Liver (tissue), 8 donors: ENCODE measurements at regions not wholly inside any gene's neighbourhood (a gene's known extent, or its start where the extent isn't known, plus 50 kb on each side); places are given as distances from the start of the nearest gene placed in this dataset.

Source experiments
- DNase-seq: peaks from one replicate; pipeline ENCODE4 v3.0.0-alpha.2; 2017; ENCODE audit warnings: low spot score
- H3K27ac ChIP-seq, 2 donors: one replicate each; pipeline ENCODE4 v1.7.0; 2013; ENCODE audit warnings: inconsistent platforms in 2 of 2, low read length in 2 of 2, control low read depth in 1 of 2, low read depth in 1 of 2, mild to moderate bottlenecking in 1 of 2
- H3K27me3 ChIP-seq, 4 donors: one replicate each; pipeline versions ENCODE4 v1.6.1 to v1.7.0; 2013; ENCODE audit warnings: low read length in 3 of 4, inconsistent platforms in 1 of 4, mild to moderate bottlenecking in 1 of 4, moderate library complexity in 1 of 4; ENCODE audit not compliant: control insufficient read depth in 4 of 4, insufficient read depth in 4 of 4
- H3K36me3 ChIP-seq, 4 donors: one replicate each; pipeline versions ENCODE4 v1.6.1 to v1.7.0; 2013; ENCODE audit warnings: low read length in 3 of 4, mild to moderate bottlenecking in 3 of 4, low read depth in 1 of 4, moderate library complexity in 1 of 4; ENCODE audit not compliant: control insufficient read depth in 4 of 4, insufficient read depth in 3 of 4
- H3K4me1 ChIP-seq, 4 donors: one replicate each; pipeline versions ENCODE4 v1.6.1 to v1.7.0; 2013; ENCODE audit warnings: low read length in 3 of 4, mild to moderate bottlenecking in 3 of 4, moderate library complexity in 1 of 4; ENCODE audit not compliant: control insufficient read depth in 4 of 4, insufficient read depth in 4 of 4
- H3K4me3 ChIP-seq, 3 donors: one replicate each; pipeline versions ENCODE4 v1.6.1 to v1.7.0; 2013; ENCODE audit warnings: low read length in 3 of 3, control low read depth in 1 of 3, low read depth in 1 of 3, mild to moderate bottlenecking in 1 of 3
- H3K9ac ChIP-seq, 2 donors: one replicate each; pipeline ENCODE4 v1.7.0; 2013; ENCODE audit warnings: low read length in 2 of 2, mild to moderate bottlenecking in 2 of 2, moderate library complexity in 2 of 2, control low read depth in 1 of 2, low read depth in 1 of 2
- H3K9me3 ChIP-seq, 4 donors: one replicate each; pipeline versions ENCODE4 v1.6.1 to v1.7.0; 2013; ENCODE audit warnings: low read length in 3 of 4; ENCODE audit not compliant: control insufficient read depth in 4 of 4
- ATF3 ChIP-seq: IDR thresholded peaks from 2 replicates; pipeline ENCODE4 v1.6.1; 2016; ENCODE audit warnings: antibody characterized with exemption
- CTCF ChIP-seq: fragments of 150-350 bp; IDR thresholded peaks from 2 replicates; pipeline ENCODE4 v1.5.1; 2017; ENCODE audit warnings: improper control_type of control experiment, low read depth, low read length; ENCODE audit not compliant: missing input control
- EGR1 ChIP-seq, 2 donors: IDR thresholded peaks; 2 replicates each; pipeline ENCODE4 v1.6.1; 2016 to 2018; ENCODE audit warnings: antibody characterized with exemption in 2 of 2, low read depth in 2 of 2
- FOXA1 ChIP-seq: IDR thresholded peaks from 2 replicates; pipeline ENCODE4 v1.6.1; 2016; ENCODE audit warnings: antibody characterized with exemption
- FOXA2 ChIP-seq: IDR thresholded peaks from 2 replicates; pipeline ENCODE4 v1.6.1; 2016; ENCODE audit warnings: antibody characterized with exemption
- GABPA ChIP-seq, 2 donors: IDR thresholded peaks in 1 of 2; conservative IDR thresholded peaks in 1 of 2; 2 replicates each; pipeline ENCODE4 v1.6.1; 2016; ENCODE audit warnings: antibody characterized with exemption in 2 of 2, mild to moderate bottlenecking in 1 of 2, moderate library complexity in 1 of 2
- HNF4A ChIP-seq, 2 donors: conservative IDR thresholded peaks; 2 replicates each; pipeline ENCODE4 v1.6.1; 2016; ENCODE audit warnings: antibody characterized with exemption in 2 of 2, mild to moderate bottlenecking in 2 of 2
- HNF4G ChIP-seq: IDR thresholded peaks from 2 replicates; pipeline ENCODE4 v1.6.1; 2016; ENCODE audit warnings: antibody characterized with exemption
- JUND ChIP-seq, 2 donors: IDR thresholded peaks; 2 replicates each; pipeline ENCODE4 v1.6.1; 2016; ENCODE audit warnings: antibody characterized with exemption in 2 of 2
- MAX ChIP-seq: IDR thresholded peaks from 2 replicates; pipeline ENCODE4 v1.6.1; 2016; ENCODE audit warnings: antibody characterized with exemption
- NR2F2 ChIP-seq: IDR thresholded peaks from 2 replicates; pipeline ENCODE4 v1.6.1; 2016; ENCODE audit warnings: antibody characterized with exemption
- RAD21 ChIP-seq, 2 donors: IDR thresholded peaks; 2 replicates each; pipeline ENCODE4 v1.6.1; 2016; ENCODE audit warnings: antibody characterized with exemption in 2 of 2, mild to moderate bottlenecking in 2 of 2
- REST ChIP-seq: IDR thresholded peaks from 2 replicates; pipeline ENCODE4 v1.6.1; 2016; ENCODE audit warnings: antibody characterized with exemption, mild to moderate bottlenecking
- RXRA ChIP-seq, 2 donors: IDR thresholded peaks; 2 replicates each; pipeline ENCODE4 v1.6.1; 2017 to 2018; ENCODE audit warnings: antibody characterized with exemption in 2 of 2, mild to moderate bottlenecking in 1 of 2
- SP1 ChIP-seq: IDR thresholded peaks from 2 replicates; pipeline ENCODE4 v1.6.1; 2018; ENCODE audit warnings: antibody characterized with exemption, mild to moderate bottlenecking
- TAF1 ChIP-seq: conservative IDR thresholded peaks from 2 replicates; pipeline ENCODE4 v1.6.1; 2016; ENCODE audit warnings: antibody characterized with exemption, mild to moderate bottlenecking
- YY1 ChIP-seq: IDR thresholded peaks from 2 replicates; pipeline ENCODE4 v1.6.1; 2016; ENCODE audit warnings: antibody characterized with exemption, mild to moderate bottlenecking
- ZBTB33 ChIP-seq: IDR thresholded peaks from 2 replicates; pipeline ENCODE4 v1.6.1; 2016; ENCODE audit warnings: antibody characterized with exemption
- WGBS: extraction: QIAGEN DNeasy Blood & Tissue Kit; methylation state at CpG from one replicate; pipeline ENCODE4 v1.1.7; 2013; 5-methylcytosine and 5-hydroxymethylcytosine counted together
- donor health status: healthy.
- donor health status: healthy.
- donor health status: healthy.
- donor health status: healthy.
- donor health status: healthy.

GRCh38 chr10:131477457-131478121 lies 166.1 kb upstream of the TCERG1L start:
- H3K27ac ChIP-seq, result peak overlapping the region; percentile 81 to 91
- no peaks in the 10 kb centered on the region for H3K27me3 ChIP-seq
- no peak for DNase-seq

More at GRCh38 chr10:131477457-131478121, 166.1 kb upstream of the TCERG1L start:
- Histone ChIP-seq H3K4me1 (peaks cover 0 to 30% (median 16%) of the 10 kb centered on the region in 4 donors), H3K9me3 (no peaks in the 10 kb centered on the region), H3K36me3 (no peaks in the 10 kb centered on the region), H3K9ac (peak overlapping the region in 1 of 2 donors; percentile 26), H3K4me3 (peak overlapping the region; percentile 28 to 45 (median 29))
- 23% methylated on average over 15 of the region's 15 CpGs for WGBS
- TF ChIP-seq HNF4G (no peak), FOXA2 (no peak), TAF1 (peak; percentile 96), EGR1 (IDR thresholded peaks at IDR 0.05; ENCODE audit: low read depth in 2 of 2) (peak in 1 of 2 donors; percentile 22), CTCF (peak; percentile 46), ZBTB33 (no peak), GABPA (IDR thresholded peaks at IDR 0.05 in 1 of 2, conservative IDR thresholded peaks at IDR 0.05 in 1 of 2) (no peak), MAX (peak; percentile 38), ATF3 (peak; percentile 92), RAD21 (IDR thresholded peaks at IDR 0.05) (peak; percentile 73 to 79), HNF4A (conservative IDR thresholded peaks at IDR 0.05) (peak; percentile 40 to 57), SP1 (peak; percentile 90), REST (peak; percentile 95), YY1 (peak; percentile 94), RXRA (IDR thresholded peaks at IDR 0.05) (peak; percentile 72 to 74), FOXA1 (no peak), NR2F2 (no peak), JUND (IDR thresholded peaks at IDR 0.05) (peak in 1 of 2 donors; percentile 36)
